ENCODE measurements at regions not wholly inside any gene's neighbourhood (a gene's known extent, or its start where the extent isn't known, plus 50 kb on each side); places are given as distances from the start of the nearest gene placed in this dataset.

DNA sequence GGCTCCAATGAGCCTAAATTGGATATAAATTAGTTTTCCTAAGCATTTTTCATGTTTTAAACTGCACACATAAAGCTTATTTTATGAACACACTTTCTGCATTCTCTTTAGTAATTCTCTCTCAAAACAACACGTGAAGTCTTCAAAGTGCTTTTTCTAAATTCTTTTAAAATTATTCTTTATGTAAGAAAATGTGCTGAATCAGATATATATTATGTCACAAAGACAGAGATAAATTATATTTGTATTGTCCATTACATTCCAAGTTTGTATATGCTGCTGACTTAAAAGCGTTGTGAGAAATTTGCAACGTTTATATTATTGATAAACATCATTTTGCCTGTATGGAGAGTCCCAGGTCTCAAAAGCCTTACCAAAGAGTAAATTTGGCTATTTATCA is 465.2 kb downstream of the BCAT1 start:
- WGBS, 2 donors = 91 to 96% methylated on average over 3 of the region's 3 CpGs
- no peaks in the 10 kb centered on the region for H3K27me3 ChIP-seq
- peaks cover 0 to 4% (median 0%) of the 10 kb centered on the region in 4 donors for H3K4me1 ChIP-seq
- no peak overlapping the region for H3K27ac ChIP-seq
- H3K4me3 ChIP-seq = no peak overlapping the region
- TF ChIP-seq POLR2A (IDR thresholded peaks at IDR 0.05) (no peak), EP300 (IDR thresholded peaks at IDR 0.05) (no peak)
- TF ChIP-seq, protein P1, sequence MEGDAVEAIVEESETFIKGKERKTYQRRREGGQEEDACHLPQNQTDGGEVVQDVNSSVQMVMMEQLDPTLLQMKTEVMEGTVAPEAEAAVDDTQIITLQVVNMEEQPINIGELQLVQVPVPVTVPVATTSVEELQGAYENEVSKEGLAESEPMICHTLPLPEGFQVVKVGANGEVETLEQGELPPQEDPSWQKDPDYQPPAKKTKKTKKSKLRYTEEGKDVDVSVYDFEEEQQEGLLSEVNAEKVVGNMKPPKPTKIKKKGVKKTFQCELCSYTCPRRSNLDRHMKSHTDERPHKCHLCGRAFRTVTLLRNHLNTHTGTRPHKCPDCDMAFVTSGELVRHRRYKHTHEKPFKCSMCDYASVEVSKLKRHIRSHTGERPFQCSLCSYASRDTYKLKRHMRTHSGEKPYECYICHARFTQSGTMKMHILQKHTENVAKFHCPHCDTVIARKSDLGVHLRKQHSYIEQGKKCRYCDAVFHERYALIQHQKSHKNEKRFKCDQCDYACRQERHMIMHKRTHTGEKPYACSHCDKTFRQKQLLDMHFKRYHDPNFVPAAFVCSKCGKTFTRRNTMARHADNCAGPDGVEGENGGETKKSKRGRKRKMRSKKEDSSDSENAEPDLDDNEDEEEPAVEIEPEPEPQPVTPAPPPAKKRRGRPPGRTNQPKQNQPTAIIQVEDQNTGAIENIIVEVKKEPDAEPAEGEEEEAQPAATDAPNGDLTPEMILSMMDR (IDR thresholded peaks at IDR 0.05) = no peak
- H3K36me3 ChIP-seq = no peaks in the 10 kb centered on the region
- DNase-seq (ENCODE audit: low spot score in 2 of 2) = no peak
- H3K9me3 ChIP-seq = no peaks in the 10 kb centered on the region

DNA sequence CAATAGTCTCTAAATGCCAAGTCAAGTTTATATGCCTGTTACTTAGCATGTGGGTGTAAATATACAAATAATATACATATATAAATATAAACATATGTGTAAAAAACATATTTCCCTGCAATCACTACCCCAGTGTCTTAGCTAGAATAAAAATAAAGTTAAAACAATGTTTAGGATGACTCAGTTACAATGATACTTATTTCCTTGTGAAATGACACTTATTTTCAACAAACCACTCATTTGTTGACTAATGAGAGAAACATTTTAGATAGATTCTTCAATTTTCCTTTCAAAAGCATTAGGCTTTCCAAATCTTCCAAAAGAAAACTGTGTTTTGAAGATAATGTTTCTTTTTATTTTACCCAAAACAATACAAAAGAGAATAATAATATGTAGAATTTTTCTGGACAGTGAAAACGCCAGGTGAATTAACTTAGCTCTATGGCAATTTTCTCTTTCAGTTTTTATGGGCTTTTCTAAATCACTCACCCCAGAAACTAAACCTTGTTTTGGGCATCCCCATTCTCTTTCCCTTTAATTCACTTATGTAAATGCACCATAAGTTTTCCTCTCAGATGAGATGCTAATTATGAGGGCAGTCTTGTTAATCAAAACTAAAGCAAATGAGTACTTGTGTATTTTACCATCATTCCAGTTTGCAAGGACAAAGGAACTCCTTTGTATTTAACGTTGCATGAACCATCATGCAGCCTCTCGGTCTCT is 465.9 kb downstream of the BCAT1 start:
- 76 to 78% methylated on average over 3 of the region's 3 CpGs for WGBS, 2 donors
- no peak for DNase-seq (ENCODE audit: low spot score in 2 of 2)
- H3K9me3 ChIP-seq = no peaks in the 10 kb centered on the region
- no peaks in the 10 kb centered on the region for H3K36me3 ChIP-seq
- H3K27ac ChIP-seq = no peak overlapping the region
- peaks cover 0 to 4% (median 0%) of the 10 kb centered on the region in 4 donors for H3K4me1 ChIP-seq
- no peaks in the 10 kb centered on the region for H3K27me3 ChIP-seq
- no peak overlapping the region for H3K4me3 ChIP-seq
- TF ChIP-seq EP300 (IDR thresholded peaks at IDR 0.05) (no peak), POLR2A (IDR thresholded peaks at IDR 0.05) (no peak)
- TF ChIP-seq, protein P1 (IDR thresholded peaks at IDR 0.05) = no peak

DNA sequence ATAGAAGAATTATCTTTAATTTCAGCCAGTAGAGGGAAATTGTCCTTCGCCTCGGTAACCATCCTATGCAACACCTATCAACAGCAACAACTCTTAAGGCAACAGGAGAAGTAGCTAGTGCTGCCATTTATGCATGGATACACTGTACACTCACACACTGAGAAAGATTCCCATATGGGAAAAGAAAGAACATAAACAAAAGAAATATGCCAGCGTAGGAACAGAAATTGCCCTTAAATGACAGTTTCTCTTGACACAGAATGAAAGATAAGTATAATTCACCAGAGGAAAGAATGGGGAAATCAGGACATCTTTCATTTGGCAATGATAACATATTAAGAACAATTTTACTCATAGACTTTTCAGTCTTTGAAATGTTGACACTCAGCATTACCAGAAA is 466.9 kb downstream of the BCAT1 start:
- Histone ChIP-seq H3K4me1 (peaks cover 0 to 4% (median 0%) of the 10 kb centered on the region in 4 donors), H3K36me3 (no peaks in the 10 kb centered on the region), H3K9me3 (no peaks in the 10 kb centered on the region), H3K27ac (no peak overlapping the region), H3K27me3 (no peaks in the 10 kb centered on the region), H3K4me3 (no peak overlapping the region)
- TF ChIP-seq, protein P1 (IDR thresholded peaks at IDR 0.05) = no peak
- TF ChIP-seq EP300 (IDR thresholded peaks at IDR 0.05) (no peak), POLR2A (IDR thresholded peaks at IDR 0.05) (no peak)
- DNase-seq (ENCODE audit: low spot score in 2 of 2) = no peak
- 92 to 93% methylated on average over 3 of the region's 3 CpGs for WGBS, 2 donors

DNA sequence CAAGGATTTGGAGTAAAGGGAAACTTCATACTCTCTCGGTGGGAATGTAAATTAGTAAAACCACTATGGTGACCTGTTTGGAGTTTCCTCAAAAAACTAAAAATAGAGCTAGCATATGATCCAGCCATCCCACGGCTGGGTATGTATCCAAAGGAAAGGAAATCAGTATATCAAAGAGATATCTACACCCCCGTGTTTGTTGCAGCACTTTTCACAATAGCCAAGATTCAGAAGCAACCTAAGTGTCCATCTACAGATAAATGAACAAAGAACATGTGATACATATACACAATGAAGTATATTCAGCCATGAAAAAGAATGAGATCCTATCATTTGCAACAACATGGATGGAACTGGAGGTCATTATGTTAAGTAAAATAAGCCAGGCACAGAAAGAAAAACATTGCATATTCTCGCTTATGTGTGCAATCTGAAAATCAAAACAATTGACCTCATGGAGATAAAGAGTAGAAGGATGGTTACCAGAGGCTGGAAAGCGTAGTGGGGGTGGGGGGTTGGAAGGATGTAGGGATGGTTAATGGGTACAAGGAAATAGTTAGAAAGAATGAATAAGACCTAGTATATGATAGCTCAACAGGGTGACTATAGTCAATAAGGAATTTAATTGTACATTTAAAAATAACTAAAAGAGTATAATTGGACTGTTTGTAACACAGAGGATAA is 468.0 kb downstream of the BCAT1 start:
- Histone ChIP-seq H3K27ac (no peak overlapping the region), H3K4me3 (no peak overlapping the region), H3K9me3 (no peaks in the 10 kb centered on the region), H3K27me3 (no peaks in the 10 kb centered on the region), H3K4me1 (peaks cover 0 to 4% (median 0%) of the 10 kb centered on the region in 4 donors), H3K36me3 (no peaks in the 10 kb centered on the region)
- no peak for TF ChIP-seq EP300 (IDR thresholded peaks at IDR 0.05)
- TF ChIP-seq, protein P1 (IDR thresholded peaks at IDR 0.05) = no peak
- TF ChIP-seq POLR2A (IDR thresholded peaks at IDR 0.05) = no peak
- DNase-seq (ENCODE audit: low spot score in 2 of 2) = no peak
- WGBS, 2 donors = 70 to 74% methylated on average over 5 of the region's 5 CpGs

DNA sequence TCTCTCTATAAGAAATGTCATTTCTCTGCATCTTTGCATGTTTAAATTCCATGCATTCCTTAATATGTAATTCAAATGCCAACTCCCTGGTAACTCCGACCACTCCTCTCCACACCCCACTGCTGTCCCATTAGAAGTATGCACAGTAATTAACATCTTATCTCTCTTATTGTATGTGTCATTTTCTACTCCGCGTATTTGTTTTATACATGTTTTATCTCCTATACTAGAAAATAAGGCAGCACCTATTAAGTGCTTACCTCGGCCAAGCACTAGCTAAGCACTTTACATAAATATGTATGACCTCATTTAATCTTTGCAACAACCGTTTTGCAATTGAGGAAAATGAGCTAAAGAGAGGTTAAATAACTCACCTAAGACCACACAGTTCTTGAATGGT is 469.8 kb downstream of the BCAT1 start:
- Histone ChIP-seq H3K9me3 (no peaks in the 10 kb centered on the region), H3K27ac (no peak overlapping the region), H3K27me3 (no peaks in the 10 kb centered on the region), H3K36me3 (no peaks in the 10 kb centered on the region), H3K4me1 (peaks cover 0 to 4% (median 0%) of the 10 kb centered on the region in 4 donors), H3K4me3 (no peak overlapping the region)
- no peak for DNase-seq (ENCODE audit: low spot score in 2 of 2)
- WGBS, 2 donors = 69 to 76% methylated on average over 5 of the region's 5 CpGs
- TF ChIP-seq EP300 (IDR thresholded peaks at IDR 0.05) = no peak
- no peak for TF ChIP-seq POLR2A (IDR thresholded peaks at IDR 0.05)
- TF ChIP-seq, protein P1 (IDR thresholded peaks at IDR 0.05) = no peak
